ENCODE measurements at regions not wholly inside any gene's neighbourhood (a gene's known extent, or its start where the extent isn't known, plus 50 kb on each side); places are given as distances from the start of the nearest gene placed in this dataset.

DNA sequence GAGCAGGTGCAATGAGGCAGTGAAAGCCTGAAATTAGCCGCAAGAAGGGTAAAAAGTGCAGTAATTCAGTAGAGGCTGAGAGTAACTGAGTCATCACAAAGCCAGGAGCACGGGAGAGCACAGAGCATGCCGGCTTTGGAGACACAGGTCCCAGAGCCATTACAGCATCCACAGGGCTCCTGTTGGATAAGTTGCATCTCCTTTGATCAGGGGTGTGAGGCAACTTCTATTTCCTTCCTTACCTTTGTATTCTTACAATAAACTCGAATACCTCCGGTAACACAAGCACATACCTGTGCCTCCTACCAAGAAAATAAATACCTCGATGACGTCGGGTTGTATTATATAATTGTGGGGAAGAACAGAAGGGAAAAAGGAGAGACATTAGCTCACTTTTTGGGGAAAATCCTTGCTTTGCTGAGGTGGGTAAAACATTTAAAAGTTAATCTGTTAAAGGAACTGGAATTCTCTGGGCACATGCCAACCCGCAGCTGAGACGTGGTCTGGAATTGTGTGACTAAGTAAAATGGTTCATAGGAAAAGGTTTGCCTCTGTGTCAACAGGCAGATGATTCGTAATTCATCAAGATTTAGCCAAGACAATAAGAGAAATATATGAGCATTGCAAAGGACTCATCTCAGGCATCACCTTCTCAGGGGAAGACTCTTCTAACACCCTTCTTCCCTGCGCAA, 360.7 kb upstream of the ZFP64 start:
- H3K4me3 ChIP-seq: no peak overlapping the region
- H3K36me3 ChIP-seq: no peaks in the 10 kb centered on the region
- WGBS, 2 donors (ENCODE audit: low coverage in 1 of 2): 62 to 67% methylated on average over 8 to 12 of the region's 12 CpGs
- ATAC-seq: no peak
- TF ChIP-seq POLR2A (IDR thresholded peaks at IDR 0.05) (no peak), POLR2AphosphoS5 (IDR thresholded peaks at IDR 0.05) (no peak), EP300 (IDR thresholded peaks at IDR 0.05) (no peak)
- TF ChIP-seq, protein P1, sequence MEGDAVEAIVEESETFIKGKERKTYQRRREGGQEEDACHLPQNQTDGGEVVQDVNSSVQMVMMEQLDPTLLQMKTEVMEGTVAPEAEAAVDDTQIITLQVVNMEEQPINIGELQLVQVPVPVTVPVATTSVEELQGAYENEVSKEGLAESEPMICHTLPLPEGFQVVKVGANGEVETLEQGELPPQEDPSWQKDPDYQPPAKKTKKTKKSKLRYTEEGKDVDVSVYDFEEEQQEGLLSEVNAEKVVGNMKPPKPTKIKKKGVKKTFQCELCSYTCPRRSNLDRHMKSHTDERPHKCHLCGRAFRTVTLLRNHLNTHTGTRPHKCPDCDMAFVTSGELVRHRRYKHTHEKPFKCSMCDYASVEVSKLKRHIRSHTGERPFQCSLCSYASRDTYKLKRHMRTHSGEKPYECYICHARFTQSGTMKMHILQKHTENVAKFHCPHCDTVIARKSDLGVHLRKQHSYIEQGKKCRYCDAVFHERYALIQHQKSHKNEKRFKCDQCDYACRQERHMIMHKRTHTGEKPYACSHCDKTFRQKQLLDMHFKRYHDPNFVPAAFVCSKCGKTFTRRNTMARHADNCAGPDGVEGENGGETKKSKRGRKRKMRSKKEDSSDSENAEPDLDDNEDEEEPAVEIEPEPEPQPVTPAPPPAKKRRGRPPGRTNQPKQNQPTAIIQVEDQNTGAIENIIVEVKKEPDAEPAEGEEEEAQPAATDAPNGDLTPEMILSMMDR (IDR thresholded peaks at IDR 0.05): no peak
- H3K27ac ChIP-seq: no peak overlapping the region
- peaks cover 0 to 4% (median 0%) of the 10 kb centered on the region in 3 donors for H3K9me3 ChIP-seq
- H3K4me1 ChIP-seq: no peaks in the 10 kb centered on the region
- no peaks in the 10 kb centered on the region for H3K27me3 ChIP-seq

DNA sequence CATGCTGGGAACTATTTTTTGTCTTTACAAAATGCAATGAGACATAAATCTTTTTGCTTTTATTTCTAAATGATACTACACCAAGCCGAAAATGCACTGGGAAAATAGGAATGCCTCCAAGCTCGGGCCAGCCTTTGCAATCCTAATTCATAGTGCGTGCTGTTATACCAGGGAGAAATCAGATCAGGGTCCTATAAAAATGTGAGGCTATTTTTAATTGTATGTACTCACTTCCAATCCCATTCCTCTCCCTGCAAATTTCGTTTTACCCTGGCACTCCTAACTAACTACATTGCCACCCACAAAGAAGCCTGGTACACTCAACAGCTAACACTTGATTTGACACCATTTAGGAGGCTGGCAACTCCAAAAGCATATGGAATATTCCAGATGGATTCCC, 350.6 kb upstream of the ZFP64 start:
- Histone ChIP-seq H3K4me1 (no peaks in the 10 kb centered on the region), H3K4me3 (no peak overlapping the region), H3K27ac (no peak overlapping the region), H3K36me3 (no peaks in the 10 kb centered on the region), H3K9me3 (peaks cover 0 to 17% (median 0%) of the 10 kb centered on the region in 3 donors), H3K27me3 (peaks cover 11% of the 10 kb centered on the region)
- ATAC-seq: no peak
- 55 to 69% methylated on average over 4 of the region's 4 CpGs for WGBS, 2 donors (ENCODE audit: low coverage in 1 of 2)
- TF ChIP-seq, protein P1 (IDR thresholded peaks at IDR 0.05): no peak
- TF ChIP-seq EP300 (IDR thresholded peaks at IDR 0.05): no peak
- no peak for TF ChIP-seq POLR2AphosphoS5 (IDR thresholded peaks at IDR 0.05)
- TF ChIP-seq POLR2A (IDR thresholded peaks at IDR 0.05): no peak

DNA sequence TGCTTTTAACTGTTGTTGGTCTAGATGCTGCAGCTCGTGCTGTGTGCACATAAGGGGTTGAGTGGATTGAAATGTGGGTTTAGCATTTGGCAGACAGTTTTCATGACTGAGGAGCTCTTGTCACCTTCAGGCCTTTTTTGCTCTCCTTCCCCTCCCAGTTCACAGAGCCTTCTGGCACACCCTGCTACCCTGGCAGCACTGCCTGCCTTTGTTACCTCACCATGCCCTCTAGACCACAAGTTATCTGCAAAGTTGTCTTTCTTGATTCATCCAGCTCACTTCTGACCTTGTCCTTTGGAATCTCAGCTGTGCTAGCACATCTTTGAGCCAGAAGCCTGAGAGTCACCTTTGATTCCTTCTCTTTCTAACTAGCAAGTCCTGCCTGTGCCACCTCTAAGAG, 348.9 kb upstream of the ZFP64 start:
- H3K27ac ChIP-seq: no peak overlapping the region
- no peak overlapping the region for H3K4me3 ChIP-seq
- WGBS, 2 donors (ENCODE audit: low coverage in 1 of 2): 67% methylated on average over 1 of the region's 1 CpG; no CpG with 5 or more reads in 1 of the 2 donors
- peaks cover 0 to 17% (median 0%) of the 10 kb centered on the region in 3 donors for H3K9me3 ChIP-seq
- H3K27me3 ChIP-seq: peaks cover 15% of the 10 kb centered on the region
- no peaks in the 10 kb centered on the region for H3K4me1 ChIP-seq
- H3K36me3 ChIP-seq: no peaks in the 10 kb centered on the region
- no peak for ATAC-seq
- TF ChIP-seq POLR2AphosphoS5 (IDR thresholded peaks at IDR 0.05) (no peak), POLR2A (IDR thresholded peaks at IDR 0.05) (no peak), EP300 (IDR thresholded peaks at IDR 0.05) (no peak)
- TF ChIP-seq, protein P1 (IDR thresholded peaks at IDR 0.05): no peak

DNA sequence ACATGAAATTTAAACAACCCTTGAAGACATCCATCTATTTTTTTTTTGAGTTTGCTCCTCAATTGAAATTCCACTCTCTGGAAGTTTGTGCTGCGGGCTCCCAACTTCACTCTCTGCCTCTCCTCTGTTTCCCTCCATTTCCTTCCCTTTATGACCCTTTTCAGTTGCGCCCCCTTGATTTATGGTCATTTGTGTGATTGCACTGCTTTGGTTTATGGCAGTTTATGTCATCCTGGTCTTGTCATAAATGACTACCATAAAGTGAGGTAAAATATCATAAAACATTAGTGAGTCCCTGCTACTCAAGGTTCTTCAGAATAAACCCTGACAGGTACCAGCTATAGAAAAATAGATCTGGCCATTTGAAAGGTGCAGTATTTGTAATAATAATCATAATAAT, 348.3 kb upstream of the ZFP64 start:
- H3K4me1 ChIP-seq: no peaks in the 10 kb centered on the region
- H3K27ac ChIP-seq: no peak overlapping the region
- H3K4me3 ChIP-seq: no peak overlapping the region
- no peak for ATAC-seq
- WGBS, 2 donors (ENCODE audit: low coverage in 1 of 2): 64 to 79% methylated on average over 2 of the region's 2 CpGs
- H3K27me3 ChIP-seq: peaks cover 15% of the 10 kb centered on the region
- TF ChIP-seq EP300 (IDR thresholded peaks at IDR 0.05): no peak
- TF ChIP-seq, protein P1 (IDR thresholded peaks at IDR 0.05): no peak
- TF ChIP-seq POLR2A (IDR thresholded peaks at IDR 0.05): no peak
- TF ChIP-seq POLR2AphosphoS5 (IDR thresholded peaks at IDR 0.05): no peak
- peaks cover 0 to 17% (median 0%) of the 10 kb centered on the region in 3 donors for H3K9me3 ChIP-seq
- H3K36me3 ChIP-seq: no peaks in the 10 kb centered on the region

DNA sequence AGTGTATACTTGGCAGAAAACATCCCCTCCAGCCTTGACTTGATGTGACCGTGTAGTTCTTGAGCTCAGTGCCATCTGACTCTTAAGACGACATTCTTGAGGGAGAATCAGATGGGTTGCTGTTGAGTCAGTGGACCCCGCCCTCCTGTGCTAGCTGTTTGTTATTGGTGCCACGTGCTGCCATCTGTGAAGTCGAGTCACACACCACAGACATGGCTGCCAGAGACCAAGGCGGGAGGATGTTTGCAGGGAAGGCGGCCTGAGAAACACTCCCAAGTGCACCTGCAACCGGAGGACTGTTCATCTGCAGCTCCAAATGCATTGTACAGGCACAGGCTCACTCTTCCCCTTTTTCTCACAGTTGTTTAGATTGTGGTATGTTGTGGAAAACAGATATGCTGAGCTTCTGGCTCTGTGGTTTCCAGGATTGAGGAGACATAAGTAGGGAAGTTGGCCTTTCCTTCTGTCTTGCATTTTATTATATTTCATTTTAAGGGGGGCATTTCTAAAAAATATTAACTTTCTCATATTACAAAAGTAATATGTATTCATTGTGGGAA, 345.3 kb upstream of the ZFP64 start:
- Histone ChIP-seq H3K27me3 (peaks cover 15% of the 10 kb centered on the region), H3K36me3 (no peaks in the 10 kb centered on the region), H3K4me1 (no peaks in the 10 kb centered on the region), H3K4me3 (no peak overlapping the region), H3K9me3 (no peaks in the 10 kb centered on the region), H3K27ac (no peak overlapping the region)
- ATAC-seq: no peak
- no peak for TF ChIP-seq EP300 (IDR thresholded peaks at IDR 0.05)
- TF ChIP-seq POLR2AphosphoS5 (IDR thresholded peaks at IDR 0.05): no peak
- no peak for TF ChIP-seq POLR2A (IDR thresholded peaks at IDR 0.05)
- TF ChIP-seq, protein P1 (IDR thresholded peaks at IDR 0.05): no peak
- 67 to 84% methylated on average over 1 to 2 of the region's 8 CpGs for WGBS, 2 donors (ENCODE audit: low coverage in 1 of 2)

Data from gastroesophageal sphincter (tissue), 4 donors.